ENCODE measurements at regions not wholly inside any gene's neighbourhood (a gene's known extent, or its start where the extent isn't known, plus 50 kb on each side); places are given as distances from the start of the nearest gene placed in this dataset.

- H3K4me3 ChIP-seq (ENCODE audit: low read depth, low read length), result no peak overlapping the region
- no peak for DNase-seq (ENCODE audit: low read depth)
- no peak for TF ChIP-seq CTCF (conservative IDR thresholded peaks at IDR 0.05; ENCODE audit: low read depth, low read length)
Observed at GRCh38 chr18:39051013-39051412, 1485.4 kb upstream of the CELF4 start.

GRCh38 chr18:39039813-39040212, 1474.2 kb upstream of the CELF4 start:
- no peak for TF ChIP-seq CTCF (conservative IDR thresholded peaks at IDR 0.05; ENCODE audit: low read depth, low read length)
- no peak for DNase-seq (ENCODE audit: low read depth)
- no peak overlapping the region for H3K4me3 ChIP-seq (ENCODE audit: low read depth, low read length)

- TF ChIP-seq CTCF (conservative IDR thresholded peaks at IDR 0.05; ENCODE audit: low read depth, low read length), result no peak
- DNase-seq (ENCODE audit: low read depth), result no peak
- no peak overlapping the region for H3K4me3 ChIP-seq (ENCODE audit: low read depth, low read length)
Observed at GRCh38 chr18:39037925-39038324, 1472.3 kb upstream of the CELF4 start.

GRCh38 chr18:39033312-39033711, 1467.7 kb upstream of the CELF4 start:
- no peak for TF ChIP-seq CTCF (conservative IDR thresholded peaks at IDR 0.05; ENCODE audit: low read depth, low read length)
- no peak for DNase-seq (ENCODE audit: low read depth)
- H3K4me3 ChIP-seq (ENCODE audit: low read depth, low read length), result no peak overlapping the region

- no peak for TF ChIP-seq CTCF (conservative IDR thresholded peaks at IDR 0.05; ENCODE audit: low read depth, low read length)
- DNase-seq (ENCODE audit: low read depth), result no peak
Observed at GRCh38 chr18:39031647-39032046, 1466.0 kb upstream of the CELF4 start.

GRCh38 chr18:39030124-39030655, 1464.6 kb upstream of the CELF4 start:
- no peak for TF ChIP-seq CTCF (conservative IDR thresholded peaks at IDR 0.05; ENCODE audit: low read depth, low read length)
- DNase-seq (ENCODE audit: low read depth), result no peak
- no peak overlapping the region for H3K4me3 ChIP-seq (ENCODE audit: low read depth, low read length)

More at GRCh38 chr18:39031647-39032046, 1466.0 kb upstream of the CELF4 start:
- H3K4me3 ChIP-seq (ENCODE audit: low read depth, low read length), result no peak overlapping the region

- no peak overlapping the region for H3K4me3 ChIP-seq (ENCODE audit: low read depth, low read length)
- no peak for TF ChIP-seq CTCF (conservative IDR thresholded peaks at IDR 0.05; ENCODE audit: low read depth, low read length)
- no peak for DNase-seq (ENCODE audit: low read depth)
Observed at GRCh38 chr18:39025531-39025930, 1459.9 kb upstream of the CELF4 start.
